ENCODE measurements at regions not wholly inside any gene's neighbourhood (a gene's known extent, or its start where the extent isn't known, plus 50 kb on each side); places are given as distances from the start of the nearest gene placed in this dataset.
"Not testable (repeated sequence)": the region's sequence is repeated elsewhere in the genome, so short reads cannot be mapped to it uniquely, and the experiment has no call there.

DNA sequence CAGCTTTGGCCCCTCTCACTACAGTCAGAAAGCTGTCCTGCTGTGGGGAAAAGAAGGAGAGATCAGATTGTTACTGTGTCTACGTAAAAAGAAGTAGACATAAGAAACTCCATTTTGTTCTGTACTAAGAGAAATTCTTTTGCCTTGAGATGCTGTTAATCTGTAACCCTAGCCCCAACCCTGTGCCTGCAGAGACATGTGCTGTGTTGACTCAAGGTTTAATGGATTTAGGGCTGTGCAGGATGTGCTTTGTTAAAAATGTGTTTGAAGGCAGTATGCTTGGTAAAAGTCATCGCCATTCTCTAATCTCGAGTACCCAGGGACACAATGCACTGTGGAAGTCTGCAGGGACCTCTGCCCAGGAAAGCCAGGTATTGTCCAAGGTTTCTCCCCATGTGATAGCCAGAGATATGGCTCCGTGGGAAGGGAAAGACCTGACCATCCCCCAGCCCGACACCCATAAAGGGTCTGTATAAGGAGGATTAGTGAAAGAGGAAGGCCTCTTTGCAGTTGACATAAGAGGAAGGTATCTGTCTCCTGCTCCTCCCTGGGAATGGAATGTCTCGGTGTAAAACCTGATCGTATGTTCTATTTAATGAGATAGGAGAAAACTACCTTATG is 263.9 kb downstream of the LMX1A start:
- not testable (repeated sequence) for H3K27me3 ChIP-seq (ENCODE audit: insufficient read depth, low read length, poor library complexity, severe bottlenecking); H3K4me3 Mint-ChIP-seq

GRCh38 chr1:165080253-165080896 is 276.1 kb downstream of the LMX1A start:
- POLR2A ChIA-PET = no interaction called here
- H3K4me1 ChIP-seq (ENCODE audit: insufficient read depth, low read length) = no peaks in the 10 kb centered on the region
- Mint-ChIP-seq H3K27ac (no peak overlapping the region), H3K4me1 (no peaks in the 10 kb centered on the region), H3K4me3 (no peak overlapping the region), H3K9me3 (peaks cover 0 to 5% (median 2%) of the 10 kb centered on the region in 5 donors), H3K36me3 (no peaks in the 10 kb centered on the region), H3K27me3 (no peaks in the 10 kb centered on the region)
- no peaks in the 10 kb centered on the region for H3K9me3 ChIP-seq (ENCODE audit: low read length)
- no peak for DNase-seq
- CTCF ChIA-PET = no interaction called here
- H3K36me3 ChIP-seq (ENCODE audit: insufficient read depth, low read length) = no peaks in the 10 kb centered on the region
- H3K27me3 ChIP-seq (ENCODE audit: insufficient read depth, low read length, poor library complexity, severe bottlenecking) = no peaks in the 10 kb centered on the region
- H3K4me3 ChIP-seq (ENCODE audit: low read length) = no peak overlapping the region
- no peak overlapping the region for H3K27ac ChIP-seq (ENCODE audit: low read depth, low read length)

More for the DNA sequence above, 263.9 kb downstream of the LMX1A start:
- H3K36me3 ChIP-seq (ENCODE audit: insufficient read depth, low read length); H3K27me3 Mint-ChIP-seq; H3K4me1 ChIP-seq (ENCODE audit: insufficient read depth, low read length); H3K27ac Mint-ChIP-seq; H3K9me3 ChIP-seq (ENCODE audit: low read length); DNase-seq; H3K4me1 Mint-ChIP-seq; CTCF ChIA-PET; POLR2A ChIA-PET; H3K36me3 Mint-ChIP-seq; H3K27ac ChIP-seq (ENCODE audit: low read depth, low read length); H3K4me3 ChIP-seq (ENCODE audit: low read length): not testable (repeated sequence)
- H3K9me3 Mint-ChIP-seq = peaks cover 22 to 32% (median 29%) of the 10 kb centered on the region in 5 donors

GRCh38 chr1:165078391-165078790 is 278.1 kb downstream of the LMX1A start:
- Mint-ChIP-seq H3K9me3 (peaks cover 0 to 2% (median 2%) of the 10 kb centered on the region in 5 donors), H3K4me3 (no peak overlapping the region), H3K36me3 (no peaks in the 10 kb centered on the region), H3K27ac (no peak overlapping the region), H3K27me3 (no peaks in the 10 kb centered on the region), H3K4me1 (no peaks in the 10 kb centered on the region)
- Histone ChIP-seq H3K27me3 (ENCODE audit: insufficient read depth, low read length, poor library complexity, severe bottlenecking) (no peaks in the 10 kb centered on the region), H3K36me3 (ENCODE audit: insufficient read depth, low read length) (no peaks in the 10 kb centered on the region), H3K4me3 (ENCODE audit: low read length) (no peak overlapping the region), H3K27ac (ENCODE audit: low read depth, low read length) (no peak overlapping the region), H3K9me3 (ENCODE audit: low read length) (no peaks in the 10 kb centered on the region), H3K4me1 (ENCODE audit: insufficient read depth, low read length) (no peaks in the 10 kb centered on the region)
- ChIA-PET CTCF (no interaction called here), POLR2A (no interaction called here)
- no peak for DNase-seq

- no peaks in the 10 kb centered on the region for H3K4me1 Mint-ChIP-seq
- H3K27ac Mint-ChIP-seq = no peak overlapping the region
- DNase-seq = no peak
- ChIA-PET POLR2A (no interaction called here), CTCF (no interaction called here)
- Histone ChIP-seq H3K4me3 (ENCODE audit: low read length) (no peak overlapping the region), H3K4me1 (ENCODE audit: insufficient read depth, low read length) (no peaks in the 10 kb centered on the region), H3K27me3 (ENCODE audit: insufficient read depth, low read length, poor library complexity, severe bottlenecking) (no peaks in the 10 kb centered on the region), H3K36me3 (ENCODE audit: insufficient read depth, low read length) (no peaks in the 10 kb centered on the region), H3K27ac (ENCODE audit: low read depth, low read length) (no peak overlapping the region), H3K9me3 (ENCODE audit: low read length) (no peaks in the 10 kb centered on the region)
- H3K4me3 Mint-ChIP-seq = no peak overlapping the region
- no peaks in the 10 kb centered on the region for H3K36me3 Mint-ChIP-seq
- peaks cover 0 to 2% of the 10 kb centered on the region in 2 donors for H3K27me3 Mint-ChIP-seq
- H3K9me3 Mint-ChIP-seq = peaks cover 0 to 2% (median 2%) of the 10 kb centered on the region in 5 donors
Measured at GRCh38 chr1:165075725-165076370, 280.7 kb downstream of the LMX1A start.

DNA sequence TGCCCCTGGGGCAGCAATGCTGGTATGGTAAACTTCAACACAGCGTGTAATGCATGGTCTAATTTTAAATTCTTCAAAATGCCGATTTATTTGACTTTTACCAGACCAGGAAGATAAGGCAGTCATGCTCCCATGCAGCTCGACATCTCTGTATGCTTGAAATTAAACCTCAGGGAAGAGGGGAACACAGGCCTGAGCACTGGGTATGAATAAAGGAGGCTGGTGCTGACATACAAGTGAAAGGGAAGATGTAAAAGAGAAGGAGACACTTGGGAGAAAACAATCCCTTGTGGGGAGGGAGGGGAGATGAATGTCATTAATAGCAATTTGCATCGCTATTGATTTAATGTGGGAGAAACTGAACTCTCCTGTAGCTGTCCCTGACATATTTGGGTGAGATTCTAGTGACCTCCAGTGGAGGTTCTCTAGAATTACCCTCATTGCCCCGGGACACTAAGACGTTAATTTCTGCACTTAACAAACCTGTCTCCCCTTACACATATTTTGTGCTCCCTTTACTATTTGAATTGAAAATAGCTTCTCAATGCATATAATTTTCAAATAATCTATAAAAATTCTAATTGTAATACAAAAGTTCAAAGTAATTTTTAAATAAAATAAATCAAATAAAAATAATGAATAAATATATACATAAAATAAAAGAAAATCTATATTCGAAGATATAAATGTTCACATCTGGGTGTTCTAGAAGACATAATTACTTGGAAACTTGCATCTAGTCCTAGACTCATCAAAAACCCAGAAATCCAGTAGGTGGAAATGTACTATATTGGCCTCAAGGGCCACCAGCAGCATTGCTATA is 283.1 kb downstream of the LMX1A start:
- POLR2A ChIA-PET = no interaction called here
- no peaks in the 10 kb centered on the region for H3K27me3 ChIP-seq (ENCODE audit: insufficient read depth, low read length, poor library complexity, severe bottlenecking)
- no peaks in the 10 kb centered on the region for H3K36me3 Mint-ChIP-seq
- no peak overlapping the region for H3K27ac ChIP-seq (ENCODE audit: low read depth, low read length)
- H3K4me3 ChIP-seq (ENCODE audit: low read length) = no peak overlapping the region
- peaks cover 0 to 2% (median 2%) of the 10 kb centered on the region in 5 donors for H3K9me3 Mint-ChIP-seq
- H3K9me3 ChIP-seq (ENCODE audit: low read length) = no peaks in the 10 kb centered on the region
- no peaks in the 10 kb centered on the region for H3K4me1 ChIP-seq (ENCODE audit: insufficient read depth, low read length)
- peaks cover 0 to 2% of the 10 kb centered on the region in 2 donors for H3K27me3 Mint-ChIP-seq
- no peaks in the 10 kb centered on the region for H3K4me1 Mint-ChIP-seq
- H3K36me3 ChIP-seq (ENCODE audit: insufficient read depth, low read length) = no peaks in the 10 kb centered on the region
- DNase-seq = no peak
- CTCF ChIA-PET = no interaction called here
- H3K27ac Mint-ChIP-seq = peak overlapping the region in 1 of 8 donors; percentile 9
- no peak overlapping the region for H3K4me3 Mint-ChIP-seq

DNA sequence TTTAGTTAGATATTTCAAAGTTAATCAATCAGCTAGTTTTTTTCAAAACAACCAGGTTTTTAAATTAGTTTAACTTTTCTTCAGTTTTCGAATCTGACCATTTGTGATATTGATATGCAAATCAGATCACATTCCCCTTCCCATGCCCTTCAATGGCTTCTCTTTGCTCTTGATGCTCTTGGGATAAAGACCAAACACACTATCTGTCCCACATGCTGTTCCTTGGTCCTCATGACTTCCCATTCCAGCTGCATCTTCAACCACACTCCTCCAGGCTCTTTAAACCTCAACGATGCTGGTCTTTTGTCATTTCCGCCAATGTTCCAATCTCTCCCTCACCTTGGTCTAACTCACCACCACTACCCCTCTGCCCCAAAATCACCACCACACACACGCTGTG is 285.8 kb downstream of the LMX1A start:
- Mint-ChIP-seq H3K27me3 (peaks cover 0 to 3% of the 10 kb centered on the region in 2 donors), H3K36me3 (no peaks in the 10 kb centered on the region), H3K9me3 (peaks cover 0 to 5% (median 2%) of the 10 kb centered on the region in 5 donors), H3K27ac (no peak overlapping the region), H3K4me3 (no peak overlapping the region), H3K4me1 (no peaks in the 10 kb centered on the region)
- Histone ChIP-seq H3K27me3 (ENCODE audit: insufficient read depth, low read length, poor library complexity, severe bottlenecking) (no peaks in the 10 kb centered on the region), H3K27ac (ENCODE audit: low read depth, low read length) (no peak overlapping the region), H3K4me1 (ENCODE audit: insufficient read depth, low read length) (no peaks in the 10 kb centered on the region), H3K36me3 (ENCODE audit: insufficient read depth, low read length) (no peaks in the 10 kb centered on the region), H3K4me3 (ENCODE audit: low read length) (no peak overlapping the region), H3K9me3 (ENCODE audit: low read length) (no peaks in the 10 kb centered on the region)
- ChIA-PET POLR2A (no interaction called here), CTCF (no interaction called here)
- no peak for DNase-seq

GRCh38 chr1:165069829-165070228 is 286.7 kb downstream of the LMX1A start:
- ChIA-PET CTCF (no interaction called here), POLR2A (no interaction called here)
- Mint-ChIP-seq H3K4me1 (no peaks in the 10 kb centered on the region), H3K27ac (no peak overlapping the region), H3K9me3 (peaks cover 0 to 5% (median 2%) of the 10 kb centered on the region in 5 donors), H3K4me3 (no peak overlapping the region), H3K36me3 (no peaks in the 10 kb centered on the region), H3K27me3 (peaks cover 0 to 3% of the 10 kb centered on the region in 2 donors)
- no peak overlapping the region for H3K4me3 ChIP-seq (ENCODE audit: low read length)
- DNase-seq = no peak
- no peaks in the 10 kb centered on the region for H3K36me3 ChIP-seq (ENCODE audit: insufficient read depth, low read length)
- no peaks in the 10 kb centered on the region for H3K4me1 ChIP-seq (ENCODE audit: insufficient read depth, low read length)
- H3K27me3 ChIP-seq (ENCODE audit: insufficient read depth, low read length, poor library complexity, severe bottlenecking) = no peaks in the 10 kb centered on the region
- no peaks in the 10 kb centered on the region for H3K9me3 ChIP-seq (ENCODE audit: low read length)
- no peak overlapping the region for H3K27ac ChIP-seq (ENCODE audit: low read depth, low read length)

- Mint-ChIP-seq H3K4me3 (no peak overlapping the region), H3K27me3 (peaks cover 0 to 3% of the 10 kb centered on the region in 2 donors), H3K4me1 (no peaks in the 10 kb centered on the region), H3K36me3 (no peaks in the 10 kb centered on the region), H3K27ac (no peak overlapping the region), H3K9me3 (peaks cover 0 to 5% (median 2%) of the 10 kb centered on the region in 5 donors)
- CTCF ChIA-PET = no interaction called here
- Histone ChIP-seq H3K27me3 (ENCODE audit: insufficient read depth, low read length, poor library complexity, severe bottlenecking) (no peaks in the 10 kb centered on the region), H3K4me1 (ENCODE audit: insufficient read depth, low read length) (no peaks in the 10 kb centered on the region), H3K36me3 (ENCODE audit: insufficient read depth, low read length) (no peaks in the 10 kb centered on the region), H3K27ac (ENCODE audit: low read depth, low read length) (no peak overlapping the region), H3K9me3 (ENCODE audit: low read length) (no peaks in the 10 kb centered on the region), H3K4me3 (ENCODE audit: low read length) (no peak overlapping the region)
- no peak for DNase-seq
- POLR2A ChIA-PET = no interaction called here
Measured at GRCh38 chr1:165068741-165069140, 287.8 kb downstream of the LMX1A start.
